GF-D8 (cell line): ENCODE measurements at regions not wholly inside any gene's neighbourhood (a gene's known extent, or its start where the extent isn't known, plus 50 kb on each side); places are given as distances from the start of the nearest gene placed in this dataset.
"Not testable (repeated sequence)": the region's sequence is repeated elsewhere in the genome, so short reads cannot be mapped to it uniquely, and the experiment has no call there.

ENCODE experiments used
- DNase-seq: peaks from one replicate; lab custom pipeline; 2025; lab: John Stamatoyannopoulos, UW

DNA sequence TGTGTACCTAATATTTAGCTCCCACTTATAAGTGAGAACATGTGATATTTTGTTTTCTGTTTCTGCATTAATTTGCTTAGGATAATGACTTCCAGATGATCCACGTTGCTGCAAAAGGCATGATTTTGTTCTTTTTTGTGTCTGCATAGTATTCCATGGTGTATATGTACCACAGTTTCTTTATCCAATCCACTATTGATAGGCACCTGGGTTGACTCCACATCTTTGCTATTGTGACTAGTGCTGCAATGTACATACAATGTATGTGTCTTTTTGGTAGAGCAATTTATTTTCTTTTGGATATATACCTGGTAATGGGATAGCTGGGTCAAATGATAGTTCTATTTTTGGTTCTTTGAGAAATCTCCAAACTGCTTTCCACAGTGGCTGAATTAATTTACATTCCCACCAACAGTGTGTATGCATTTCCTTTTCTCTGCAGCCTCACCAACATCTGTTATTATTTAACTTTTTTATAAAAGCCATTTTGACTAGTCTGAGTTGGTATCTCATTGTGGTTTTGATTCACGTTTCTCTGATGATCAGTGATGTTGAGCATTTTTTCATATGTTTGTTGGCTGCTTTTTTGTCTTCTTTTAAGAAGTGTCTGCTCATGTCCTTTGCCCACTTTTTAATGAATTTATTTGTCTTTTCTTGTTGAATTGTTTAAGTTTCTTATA is 102.8 kb upstream of the GAS1 start:
- DNase-seq = not testable (repeated sequence)

GRCh38 chr9:87054999-87055686 is 107.8 kb upstream of the GAS1 start:
- DNase-seq = no peak

- DNase-seq = no peak
These were observed 112.5 kb upstream of the GAS1 start for GRCh38 chr9:87059772-87060171.

GRCh38 chr9:87062746-87063145 is 115.4 kb upstream of the GAS1 start:
- DNase-seq = no peak

- DNase-seq = no peak
These were observed 115.9 kb upstream of the GAS1 start for GRCh38 chr9:87063246-87063645.

- no peak for DNase-seq
These were observed 116.6 kb upstream of the GAS1 start for GRCh38 chr9:87063871-87064270.

- no peak for DNase-seq
These were observed 117.0 kb upstream of the GAS1 start for GRCh38 chr9:87064311-87064710.

- DNase-seq = no peak
These were observed 118.7 kb upstream of the GAS1 start for GRCh38 chr9:87065981-87066380.

- DNase-seq = no peak
These were observed 120.1 kb upstream of the GAS1 start for GRCh38 chr9:87067426-87067825.

DNA sequence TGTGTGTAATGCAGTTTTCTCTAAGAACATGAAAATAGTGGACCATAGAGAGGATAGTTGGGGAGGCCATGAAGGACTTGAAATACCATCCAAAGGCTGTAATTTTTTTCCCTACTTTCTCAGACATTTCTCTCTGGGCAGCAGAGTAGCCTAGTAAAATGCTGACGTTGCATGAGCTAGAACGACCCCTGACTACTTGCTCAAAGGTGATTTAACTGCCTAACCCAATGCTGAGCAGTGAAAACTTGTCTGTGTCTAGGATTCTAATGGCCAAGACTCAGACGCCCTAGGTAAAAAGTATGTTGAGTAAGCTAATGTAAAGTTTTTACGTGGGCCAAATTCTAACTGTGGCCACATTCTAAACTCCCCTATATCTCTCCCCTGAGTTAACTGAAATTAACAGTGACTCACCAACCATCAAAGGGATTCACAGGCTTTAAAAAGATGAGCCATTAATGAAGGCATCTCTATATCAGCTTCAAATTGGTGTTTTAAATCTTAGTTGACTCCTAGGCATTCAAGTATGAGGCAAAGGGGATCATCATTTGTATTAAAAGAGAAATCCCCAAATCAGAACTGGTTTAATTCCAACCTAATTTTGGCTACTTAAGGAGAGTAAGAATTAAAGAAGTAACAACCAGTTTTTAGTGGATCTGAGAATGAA is 121.0 kb upstream of the GAS1 start:
- no peak for DNase-seq

DNA sequence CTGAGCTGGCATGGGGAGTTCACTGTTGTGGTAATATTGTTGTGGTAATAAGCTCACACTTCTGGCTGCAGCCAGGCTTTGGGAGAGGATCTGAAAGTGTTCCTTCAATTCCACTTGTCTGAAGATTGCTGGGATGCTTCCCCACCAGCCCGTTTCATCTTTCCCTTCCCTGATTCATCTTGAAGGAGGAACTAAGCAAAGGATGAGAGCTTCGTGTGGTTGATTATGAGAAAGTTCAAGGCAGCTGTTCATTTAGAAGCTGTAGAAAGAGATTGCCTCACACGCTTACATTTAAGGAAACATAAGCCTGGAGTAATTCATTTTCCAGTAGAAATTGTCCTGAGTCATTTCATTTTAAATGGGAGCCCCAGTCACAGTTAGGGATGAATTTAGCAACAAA is 122.4 kb upstream of the GAS1 start:
- no peak for DNase-seq

DNA sequence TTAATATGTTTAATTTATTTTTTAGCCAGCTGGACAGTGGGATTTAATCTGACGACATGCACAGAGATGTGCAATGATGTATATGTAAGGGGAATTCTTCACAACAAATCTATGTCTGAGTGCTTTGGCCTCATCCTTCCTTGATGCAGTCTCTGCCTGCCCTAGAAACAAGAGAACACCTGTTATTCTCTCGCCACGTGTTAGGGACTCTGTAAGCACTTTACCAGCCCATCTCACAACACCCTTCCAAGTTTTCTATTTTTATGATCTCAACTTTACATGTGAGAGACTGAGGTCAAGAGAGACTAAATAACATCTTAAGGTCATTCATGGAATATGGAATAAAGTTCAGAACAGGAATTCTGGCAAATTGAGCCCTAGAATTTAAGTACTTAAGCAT is 123.0 kb upstream of the GAS1 start:
- DNase-seq = no peak

DNA sequence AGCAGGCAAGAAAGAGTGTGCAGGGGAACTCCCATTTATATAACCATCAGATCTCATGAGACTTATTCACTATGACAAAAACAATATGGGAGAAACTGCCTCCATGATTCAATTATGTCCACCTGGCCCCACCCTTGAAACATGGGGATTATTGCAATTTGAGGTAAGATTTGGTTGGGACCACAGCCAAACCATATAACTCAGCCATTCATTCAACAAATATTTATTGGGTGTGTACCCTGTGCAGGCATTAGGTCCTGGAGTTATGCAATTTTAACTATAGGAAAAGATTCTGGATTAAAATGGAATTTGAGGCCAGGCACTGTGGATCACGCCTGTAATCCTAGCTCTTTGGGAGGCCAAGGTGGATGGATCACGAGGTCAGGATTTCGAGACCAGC is 124.2 kb upstream of the GAS1 start:
- no peak for DNase-seq

DNA sequence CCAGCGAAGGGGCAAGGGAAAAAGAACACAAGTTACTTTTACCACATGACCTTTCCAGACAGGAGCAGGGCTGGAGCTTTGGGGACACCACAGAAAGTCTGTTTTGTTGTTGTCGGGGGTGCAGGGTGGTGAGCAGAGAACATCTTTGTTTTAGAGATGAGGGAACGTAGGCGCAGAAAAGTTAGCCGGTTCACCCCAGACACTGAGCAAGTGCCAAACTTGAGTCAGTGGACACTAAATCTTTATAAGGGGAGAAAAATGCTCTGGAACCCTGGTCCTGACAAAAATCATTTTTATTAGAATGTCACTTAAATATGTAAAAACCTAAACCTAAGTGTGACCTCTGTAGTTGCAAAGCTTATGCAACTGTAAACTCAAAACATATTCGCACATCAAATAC is 126.4 kb upstream of the GAS1 start:
- DNase-seq = no peak

GRCh38 chr9:87075537-87075936 is 128.2 kb upstream of the GAS1 start:
- no peak for DNase-seq

- DNase-seq = no peak
These were observed 129.5 kb upstream of the GAS1 start for GRCh38 chr9:87076825-87077224.

GRCh38 chr9:87077986-87078385 is 130.7 kb upstream of the GAS1 start:
- DNase-seq = no peak

DNA sequence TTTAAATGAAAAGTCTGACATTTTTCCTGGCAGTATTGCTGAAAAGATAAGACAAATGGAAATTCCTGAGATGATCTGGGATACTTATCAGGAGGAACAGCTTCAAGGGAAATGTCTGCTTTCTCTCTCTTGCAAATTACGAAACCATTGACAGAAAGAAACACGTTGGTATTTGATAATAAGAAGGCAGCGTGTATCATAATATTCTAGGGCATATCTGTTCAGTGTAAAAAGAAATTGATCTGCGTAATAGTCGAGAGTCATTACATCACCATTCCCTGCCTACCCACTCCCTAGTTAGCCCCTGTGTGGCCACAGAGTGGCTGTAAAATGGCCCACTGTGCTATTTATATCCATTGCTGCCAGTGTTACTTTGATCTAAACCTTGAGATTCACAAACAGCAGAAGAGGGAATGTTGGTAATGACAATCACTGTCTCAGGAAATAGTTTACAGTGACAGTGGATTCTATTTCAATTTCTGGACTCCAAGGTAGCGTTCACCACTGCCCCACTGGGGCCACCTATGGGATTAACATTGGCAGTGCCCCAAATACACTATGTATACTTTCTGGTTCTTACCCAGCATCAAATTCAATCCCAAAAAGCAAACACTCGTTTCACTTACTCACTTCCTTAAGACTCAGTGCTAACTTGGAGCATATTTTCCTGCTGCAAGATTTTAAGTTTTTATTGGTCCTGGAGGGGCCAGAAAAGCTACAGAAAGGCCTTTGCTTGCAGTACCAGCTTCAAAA is 133.4 kb upstream of the GAS1 start:
- DNase-seq = no peak

- DNase-seq = no peak
These were observed 134.2 kb upstream of the GAS1 start for GRCh38 chr9:87081503-87081902.

GRCh38 chr9:87083986-87084385 is 136.7 kb upstream of the GAS1 start:
- no peak for DNase-seq

DNA sequence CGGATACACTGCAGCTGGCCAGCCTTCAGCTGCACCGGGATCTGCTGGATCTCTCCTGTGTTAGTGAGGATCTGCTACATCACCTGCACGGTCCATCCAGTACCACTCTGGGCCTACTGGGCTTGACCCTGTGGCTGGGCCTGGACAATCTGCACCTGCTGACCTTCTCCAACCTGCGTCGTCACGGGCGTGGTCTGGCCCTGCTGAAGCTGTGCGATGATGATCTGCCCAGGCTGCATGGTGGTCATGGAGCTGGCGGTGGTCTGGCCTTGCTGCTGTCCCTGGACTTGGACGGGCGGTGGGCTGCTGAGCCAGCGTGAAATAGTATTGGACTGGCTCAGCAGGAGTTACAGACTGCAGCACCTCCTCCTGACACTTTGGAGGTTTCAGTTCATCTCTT is 137.1 kb upstream of the GAS1 start:
- no peak for DNase-seq

DNA sequence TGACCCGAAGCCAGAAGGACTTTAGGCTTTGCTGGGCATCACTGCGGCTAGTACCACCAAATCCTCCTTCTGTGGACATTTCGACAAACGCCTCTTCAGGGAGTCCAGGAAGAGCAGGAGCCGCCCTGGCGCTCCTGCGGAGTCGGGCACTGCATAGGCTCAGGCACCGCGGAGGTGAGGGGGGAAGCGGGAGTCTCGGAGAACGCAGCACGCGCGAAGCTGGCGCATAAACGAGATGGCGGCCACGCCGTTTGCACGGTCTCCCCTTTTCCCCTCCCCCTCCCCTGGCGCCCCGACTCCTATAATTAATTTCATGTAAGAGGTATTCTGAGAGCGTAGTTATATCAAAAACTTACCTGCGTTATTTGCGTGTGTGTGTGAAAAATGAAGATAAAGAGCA is 137.8 kb upstream of the GAS1 start:
- DNase-seq = no peak

DNA sequence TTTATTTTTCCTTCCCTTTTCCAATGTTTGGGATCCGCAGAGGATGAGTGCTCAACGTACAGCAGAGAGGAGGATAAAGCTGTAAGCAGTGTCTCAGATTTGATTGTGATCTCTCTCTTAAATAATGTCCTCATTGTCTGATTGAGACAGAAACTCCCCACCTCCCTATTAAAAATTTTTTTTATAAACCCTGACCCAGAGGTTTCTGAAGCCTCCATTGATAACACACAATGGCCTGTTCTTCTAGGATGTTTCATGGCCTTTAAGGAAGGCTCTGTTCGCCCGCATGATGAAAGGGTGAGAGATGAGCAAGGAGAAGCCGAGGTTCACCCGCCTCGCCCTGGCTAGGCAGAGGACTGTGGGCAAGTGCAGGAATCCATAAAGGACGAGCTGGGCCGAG is 138.2 kb upstream of the GAS1 start:
- no peak for DNase-seq
